BLaER1 (cell line): ENCODE measurements at regions not wholly inside any gene's neighbourhood (a gene's known extent, or its start where the extent isn't known, plus 50 kb on each side); places are given as distances from the start of the nearest gene placed in this dataset.

ENCODE experiments used
- H3K27ac ChIP-seq: shearing (Covaris generic); formaldehyde crosslinking; 2 replicates; pipeline ENCODE4 v1.8.1; 2022
- H3K27me3 ChIP-seq: shearing (Covaris generic); formaldehyde crosslinking; 2 replicates; pipeline ENCODE4 v1.8.1; 2022
- H3K36me3 ChIP-seq: shearing (Covaris generic); formaldehyde crosslinking; 2 replicates; pipeline ENCODE4 v1.8.1; 2022
- H3K4me1 ChIP-seq: shearing (Covaris generic); formaldehyde crosslinking; 2 replicates; pipeline ENCODE4 v1.8.1; 2022
- H3K4me2 ChIP-seq: shearing (Covaris generic); formaldehyde crosslinking; 2 replicates; pipeline ENCODE4 v1.8.1; 2022
- H3K4me3 ChIP-seq: shearing (Covaris generic); formaldehyde crosslinking; 2 replicates; pipeline ENCODE4 v1.8.1; 2022
- H3K9ac ChIP-seq: shearing (Covaris generic); formaldehyde crosslinking; 2 replicates; pipeline ENCODE4 v1.8.1; 2022
- H3K9me3 ChIP-seq: shearing (Covaris generic); formaldehyde crosslinking; 2 replicates; pipeline ENCODE4 v1.8.1; 2022
- H4K20me1 ChIP-seq: shearing (Covaris generic); formaldehyde crosslinking; 2 replicates; pipeline ENCODE4 v1.8.1; 2022
- Cebpa-rat ChIP-seq: shearing (Covaris generic); IDR thresholded peaks from 2 replicates; pipeline ENCODE4 v1.8.1; 2022

- no peak for TF ChIP-seq Cebpa-rat
- no peak overlapping the region for H3K9ac ChIP-seq
- no peaks in the 10 kb centered on the region for H4K20me1 ChIP-seq
- no peaks in the 10 kb centered on the region for H3K36me3 ChIP-seq
- no peaks in the 10 kb centered on the region for H3K27me3 ChIP-seq
- H3K27ac ChIP-seq = no peak overlapping the region
- no peak overlapping the region for H3K4me3 ChIP-seq
- H3K4me2 ChIP-seq = no peak overlapping the region
- H3K4me1 ChIP-seq = no peaks in the 10 kb centered on the region
- H3K9me3 ChIP-seq = no peaks in the 10 kb centered on the region
Measured at GRCh38 chr3:116980099-116980498, 270.5 kb downstream of the TUSC7 start.

GRCh38 chr3:116981089-116981488 is 271.5 kb downstream of the TUSC7 start:
- Histone ChIP-seq H3K9me3 (no peaks in the 10 kb centered on the region), H3K36me3 (no peaks in the 10 kb centered on the region), H3K4me2 (no peak overlapping the region), H3K4me1 (no peaks in the 10 kb centered on the region), H3K27me3 (no peaks in the 10 kb centered on the region), H3K27ac (no peak overlapping the region), H4K20me1 (no peaks in the 10 kb centered on the region), H3K4me3 (no peak overlapping the region), H3K9ac (no peak overlapping the region)
- no peak for TF ChIP-seq Cebpa-rat

- Histone ChIP-seq H3K36me3 (no peaks in the 10 kb centered on the region), H4K20me1 (no peaks in the 10 kb centered on the region), H3K27me3 (no peaks in the 10 kb centered on the region), H3K9ac (no peak overlapping the region), H3K4me2 (no peak overlapping the region), H3K27ac (no peak overlapping the region), H3K4me1 (no peaks in the 10 kb centered on the region), H3K4me3 (no peak overlapping the region), H3K9me3 (no peaks in the 10 kb centered on the region)
- no peak for TF ChIP-seq Cebpa-rat
Measured at GRCh38 chr3:116984301-116984700, 274.7 kb downstream of the TUSC7 start.

GRCh38 chr3:116994351-116994879 is 284.8 kb downstream of the TUSC7 start:
- H3K4me3 ChIP-seq = no peak overlapping the region
- H3K27ac ChIP-seq = no peak overlapping the region
- no peak overlapping the region for H3K4me2 ChIP-seq
- H3K9ac ChIP-seq = no peak overlapping the region
- H3K27me3 ChIP-seq = no peaks in the 10 kb centered on the region
- H3K36me3 ChIP-seq = no peaks in the 10 kb centered on the region
- TF ChIP-seq Cebpa-rat = no peak
- H3K4me1 ChIP-seq = no peaks in the 10 kb centered on the region
- no peaks in the 10 kb centered on the region for H3K9me3 ChIP-seq
- H4K20me1 ChIP-seq = no peaks in the 10 kb centered on the region

GRCh38 chr3:117003501-117003900 is 293.9 kb downstream of the TUSC7 start:
- H4K20me1 ChIP-seq = no peaks in the 10 kb centered on the region
- no peak overlapping the region for H3K9ac ChIP-seq
- TF ChIP-seq Cebpa-rat = no peak
- H3K4me1 ChIP-seq = no peaks in the 10 kb centered on the region
- no peak overlapping the region for H3K4me3 ChIP-seq
- H3K27ac ChIP-seq = no peak overlapping the region
- H3K9me3 ChIP-seq = no peaks in the 10 kb centered on the region
- no peak overlapping the region for H3K4me2 ChIP-seq
- no peaks in the 10 kb centered on the region for H3K36me3 ChIP-seq
- no peaks in the 10 kb centered on the region for H3K27me3 ChIP-seq

- Histone ChIP-seq H3K9ac (no peak overlapping the region), H3K9me3 (no peaks in the 10 kb centered on the region), H3K4me1 (peaks cover under 1% of the 10 kb centered on the region; the same call in 1 of the 2 replicates), H3K4me3 (no peak overlapping the region), H3K4me2 (no peak overlapping the region), H3K27me3 (no peaks in the 10 kb centered on the region), H4K20me1 (no peaks in the 10 kb centered on the region), H3K36me3 (no peaks in the 10 kb centered on the region), H3K27ac (no peak overlapping the region)
- TF ChIP-seq Cebpa-rat = no peak
Measured at GRCh38 chr3:117005274-117005673, 295.7 kb downstream of the TUSC7 start.

GRCh38 chr3:117005911-117006522 is 296.4 kb downstream of the TUSC7 start:
- H3K4me1 ChIP-seq = peaks cover 8% of the 10 kb centered on the region
- H3K4me3 ChIP-seq = no peak overlapping the region
- no peak overlapping the region for H3K9ac ChIP-seq
- H3K9me3 ChIP-seq = no peaks in the 10 kb centered on the region
- H3K27me3 ChIP-seq = no peaks in the 10 kb centered on the region
- no peak overlapping the region for H3K27ac ChIP-seq
- H3K36me3 ChIP-seq = no peaks in the 10 kb centered on the region
- no peak for TF ChIP-seq Cebpa-rat
- H3K4me2 ChIP-seq = no peak overlapping the region
- no peaks in the 10 kb centered on the region for H4K20me1 ChIP-seq

- H3K4me1 ChIP-seq = peaks cover 30% of the 10 kb centered on the region
- no peak overlapping the region for H3K9ac ChIP-seq
- no peak overlapping the region for H3K4me2 ChIP-seq
- no peaks in the 10 kb centered on the region for H4K20me1 ChIP-seq
- H3K9me3 ChIP-seq = no peaks in the 10 kb centered on the region
- H3K4me3 ChIP-seq = no peak overlapping the region
- H3K36me3 ChIP-seq = no peaks in the 10 kb centered on the region
- TF ChIP-seq Cebpa-rat = no peak
- no peaks in the 10 kb centered on the region for H3K27me3 ChIP-seq
- no peak overlapping the region for H3K27ac ChIP-seq
Measured at GRCh38 chr3:117010318-117010717, 300.7 kb downstream of the TUSC7 start.

- Histone ChIP-seq H3K4me1 (peaks cover 43% of the 10 kb centered on the region), H3K27me3 (no peaks in the 10 kb centered on the region), H3K9ac (no peak overlapping the region), H3K4me3 (no peak overlapping the region), H3K4me2 (peak overlapping the region; percentile 56), H3K9me3 (no peaks in the 10 kb centered on the region), H3K27ac (no peak overlapping the region), H4K20me1 (no peaks in the 10 kb centered on the region), H3K36me3 (no peaks in the 10 kb centered on the region)
- no peak for TF ChIP-seq Cebpa-rat
Measured at GRCh38 chr3:117011687-117012250, 302.2 kb downstream of the TUSC7 start.

GRCh38 chr3:117016378-117016777 is 306.8 kb downstream of the TUSC7 start:
- H3K4me3 ChIP-seq = no peak overlapping the region
- H3K4me2 ChIP-seq = no peak overlapping the region
- no peaks in the 10 kb centered on the region for H4K20me1 ChIP-seq
- H3K9me3 ChIP-seq = no peaks in the 10 kb centered on the region
- H3K36me3 ChIP-seq = no peaks in the 10 kb centered on the region
- no peak overlapping the region for H3K9ac ChIP-seq
- TF ChIP-seq Cebpa-rat = no peak
- no peak overlapping the region for H3K27ac ChIP-seq
- no peaks in the 10 kb centered on the region for H3K27me3 ChIP-seq
- H3K4me1 ChIP-seq = peaks cover 37% of the 10 kb centered on the region
